Endothelial cell of umbilical vein (primary cell): ENCODE measurements at regions not wholly inside any gene's neighbourhood (a gene's known extent, or its start where the extent isn't known, plus 50 kb on each side); places are given as distances from the start of the nearest gene placed in this dataset.

Experiments
- BruUV-seq: library from RNA; stranded (reverse); fragments of 400-500 nt; replicated peaks from 2 replicates; lab custom pipeline; 2021; lab: Mats Ljungman, UMichigan
- CTCF ChIA-PET: fragments of 300-600, 350-600 bp; sonication (Branson Sonifier 250); formaldehyde crosslinking; loops from one replicate; lab custom pipeline; 2021; ENCODE audit warnings: antibody characterized with exemption, inconsistent platforms; lab: Charles Lee
- POLR2A ChIA-PET: fragments of 300-600, 350-600 bp; sonication (Branson Sonifier 250); formaldehyde crosslinking; loops from one replicate; lab custom pipeline; 2021; ENCODE audit warnings: antibody characterized with exemption, inconsistent platforms; lab: Charles Lee
- DNase-seq: peaks from one replicate; pipeline ENCODE4 v3.0.0-alpha.2; 2011; ENCODE audit warnings: low read depth, low spot score
- FAIRE-seq: peaks from 2 replicates; lab custom pipeline; 2011; peaks lifted over from hg19 to GRCh38; lab: Jason Lieb, UNC
- H2AFZ ChIP-seq: 2 replicates; pipeline ENCODE4 v1.6.0; 2012; ENCODE audit warnings: low read depth, low read length, control low read depth, inconsistent platforms
- H3K27ac ChIP-seq: 2 replicates; pipeline ENCODE4 v1.5.1; 2011; ENCODE audit warnings: low read depth, mild to moderate bottlenecking, control low read depth, low read length, moderate library complexity; ENCODE audit not compliant: insufficient read depth
- H3K27me3 ChIP-seq, 2 experiments: 2 replicates each; pipeline versions ENCODE4 v1.6.0 to v1.6.1; 2011; ENCODE audit warnings: low read length in 2 of 2, mixed read lengths in 1 of 2; ENCODE audit not compliant: control insufficient read depth in 2 of 2, insufficient read depth in 2 of 2
- H3K36me3 ChIP-seq, 2 experiments: 2 replicates in 1 of 2; 3 replicates in 1 of 2; pipeline ENCODE4 v1.5.1; 2011; ENCODE audit warnings: low read length in 2 of 2, mild to moderate bottlenecking in 1 of 2, moderate library complexity in 1 of 2; ENCODE audit not compliant: control insufficient read depth in 2 of 2, insufficient read depth in 2 of 2; ENCODE audit errors: extremely low read depth in 1 of 2
- H3K4me1 ChIP-seq: 3 replicates; pipeline ENCODE4 v1.5.1; 2011; ENCODE audit warnings: mild to moderate bottlenecking, low read length; ENCODE audit not compliant: control insufficient read depth, insufficient read depth; ENCODE audit errors: extremely low read depth
- H3K4me2 ChIP-seq: 2 replicates; pipeline ENCODE4 v1.6.1; 2011; ENCODE audit warnings: low read length, control low read depth, mixed read lengths; ENCODE audit not compliant: insufficient read depth
- H3K4me3 ChIP-seq, 3 experiments: fragments of 200-600 bp in 1 of 3; sonication (generic), shearing (Covaris generic) in 1 of 3; replicated peaks in 1 of 3; 2 replicates each; pipeline ENCODE4 v1.5.1; 2011 to 2016; ENCODE audit warnings: control low read depth in 3 of 3, low read length in 3 of 3, mild to moderate bottlenecking in 2 of 3, inconsistent platforms in 1 of 3, low read depth in 1 of 3, moderate library complexity in 1 of 3; ENCODE audit not compliant: insufficient read depth in 1 of 3
- H3K79me2 ChIP-seq: 2 replicates; pipeline ENCODE4 v1.6.0; 2012; ENCODE audit warnings: low read length, inconsistent platforms; ENCODE audit not compliant: control insufficient read depth, insufficient read depth
- H3K9ac ChIP-seq: replicated peaks from 2 replicates; pipeline ENCODE3; 2011; ENCODE audit warnings: low read length, control low read depth; ENCODE audit not compliant: insufficient read depth; ENCODE audit errors: extremely low read depth
- H3K9me1 ChIP-seq: replicated peaks from 3 replicates; pipeline ENCODE4 v1.6.0; 2011; ENCODE audit warnings: mild to moderate bottlenecking, low read length; ENCODE audit not compliant: control insufficient read depth, insufficient read depth; ENCODE audit errors: extremely low read depth
- H3K9me3 ChIP-seq: replicated peaks from 2 replicates; pipeline ENCODE4 v1.5.1; 2012; ENCODE audit warnings: low read length, inconsistent platforms; ENCODE audit not compliant: control insufficient read depth, insufficient read depth
- H4K20me1 ChIP-seq: replicated peaks from 2 replicates; pipeline ENCODE3; 2011; ENCODE audit warnings: mild to moderate bottlenecking, low read length; ENCODE audit not compliant: control insufficient read depth, insufficient read depth; ENCODE audit errors: extremely low read depth
- EZH2 ChIP-seq: IDR thresholded peaks from 2 replicates; pipeline ENCODE4 v1.6.1; 2012; ENCODE audit warnings: borderline replicate concordance, low read depth, mild to moderate bottlenecking, moderate library complexity, low read length, inconsistent platforms; ENCODE audit not compliant: severe bottlenecking
- FOS ChIP-seq: IDR thresholded peaks from 2 replicates; pipeline ENCODE4 v1.6.1; 2011; ENCODE audit warnings: mild to moderate bottlenecking, low read length, moderate library complexity, borderline replicate concordance; ENCODE audit not compliant: insufficient read depth
- GATA2 ChIP-seq: IDR thresholded peaks from 2 replicates; pipeline ENCODE4 v1.7.0; 2011; ENCODE audit warnings: low read depth, mild to moderate bottlenecking, moderate library complexity, mixed read lengths, low read length; ENCODE audit not compliant: insufficient read length, insufficient read depth
- JUN ChIP-seq: IDR thresholded peaks from 2 replicates; pipeline ENCODE4 v1.6.1; 2011; ENCODE audit warnings: borderline replicate concordance, low read depth; ENCODE audit not compliant: insufficient read length, insufficient read depth
- MYC ChIP-seq: IDR thresholded peaks from one replicate; pipeline ENCODE4 v1.6.1; 2011; ENCODE audit warnings: mild to moderate bottlenecking, low read depth, low read length
- POLR2A ChIP-seq: IDR thresholded peaks from 2 replicates; pipeline ENCODE4 v1.6.1; 2012; ENCODE audit warnings: low read depth, mild to moderate bottlenecking, control low read depth, low read length
- POLR2AphosphoS5 ChIP-seq: IDR thresholded peaks from 2 replicates; pipeline ENCODE4 v1.6.1; 2012; ENCODE audit warnings: low read depth, mild to moderate bottlenecking, control low read depth, low read length, moderate library complexity; ENCODE audit not compliant: insufficient read depth
- dilution Hi-C: fragments of 300-500 bp; cut with MboI; formaldehyde crosslinking; loops from one replicate; pipeline ENCODE4 v1.15.0; 2019; ENCODE audit warnings: low sequenced_read_pairs; ENCODE audit not compliant: extremely low pct_ligation_motif_present
- intact Hi-C: fragments of 100-400 bp; cut with micrococcal nuclease; formaldehyde crosslinking; loops from one replicate; pipeline ENCODE4 v1.10.0; 2022
- TF ChIP-seq, protein P1 (sequence below): IDR thresholded peaks from 2 replicates; pipeline ENCODE4 v1.6.1; 2011; ENCODE audit not compliant: insufficient read depth, insufficient read length
- TF ChIP-seq, protein P2 (sequence below), 2 donors: IDR thresholded peaks; 1 replicate in 1 of 2; 2 replicates in 1 of 2; pipeline ENCODE4 v1.5.1; 2011; ENCODE audit warnings: low read length in 2 of 2, mild to moderate bottlenecking in 2 of 2, moderate library complexity in 2 of 2, control low read depth in 1 of 2, inconsistent platforms in 1 of 2, low read depth in 1 of 2; ENCODE audit not compliant: insufficient read depth in 1 of 2; ENCODE audit errors: extremely low read depth in 1 of 2

DNA sequence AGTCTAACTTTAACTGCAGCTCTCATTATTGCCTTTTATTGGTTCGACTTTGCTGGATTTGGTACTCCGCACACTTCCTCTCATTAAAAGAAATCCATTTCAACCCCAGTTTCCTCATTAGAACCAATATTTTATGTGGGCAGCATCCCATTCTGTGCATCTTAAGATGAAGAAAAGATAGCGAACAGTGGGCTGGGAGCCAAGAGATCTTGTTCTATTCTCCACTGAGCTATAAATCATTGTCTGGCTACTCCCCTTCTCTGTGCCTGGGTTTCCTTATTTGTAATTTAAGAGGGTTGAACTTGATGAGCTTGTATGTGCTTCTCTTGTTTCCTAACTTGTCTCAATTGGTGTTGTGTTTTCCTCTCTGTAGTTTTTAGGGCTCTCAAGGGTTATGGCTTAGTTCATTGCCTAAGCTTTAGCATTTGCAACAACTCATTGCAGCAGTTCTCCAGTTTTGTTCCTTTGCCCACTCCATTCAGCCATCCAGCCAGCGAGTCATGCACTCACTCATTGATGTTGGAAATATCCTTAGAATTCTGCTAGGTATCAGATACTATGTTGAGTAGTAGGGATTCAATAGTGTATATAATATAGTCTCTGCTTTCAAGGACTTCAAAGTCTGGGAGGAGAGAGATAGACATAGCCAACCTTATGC lies 273.3 kb upstream of the TNC start:
- Histone ChIP-seq H2AFZ (no peak overlapping the region), H3K4me3 (no peak overlapping the region), H3K9ac (no peak overlapping the region), H3K79me2 (no peaks in the 10 kb centered on the region), H3K27me3 (no peaks in the 10 kb centered on the region), H3K4me1 (no peaks in the 10 kb centered on the region), H3K36me3 (no peaks in the 10 kb centered on the region), H3K4me2 (no peak overlapping the region), H4K20me1 (no peaks in the 10 kb centered on the region), H3K27ac (no peak overlapping the region), H3K9me3 (no peaks in the 10 kb centered on the region), H3K9me1 (no peaks in the 10 kb centered on the region)
- TF ChIP-seq POLR2A, result no peak
- TF ChIP-seq JUN, result no peak
- TF ChIP-seq, protein P1, sequence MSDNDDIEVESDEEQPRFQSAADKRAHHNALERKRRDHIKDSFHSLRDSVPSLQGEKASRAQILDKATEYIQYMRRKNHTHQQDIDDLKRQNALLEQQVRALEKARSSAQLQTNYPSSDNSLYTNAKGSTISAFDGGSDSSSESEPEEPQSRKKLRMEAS, result no peak
- no peak for TF ChIP-seq EZH2
- no peak for TF ChIP-seq MYC
- TF ChIP-seq GATA2, result no peak
- TF ChIP-seq, protein P2, sequence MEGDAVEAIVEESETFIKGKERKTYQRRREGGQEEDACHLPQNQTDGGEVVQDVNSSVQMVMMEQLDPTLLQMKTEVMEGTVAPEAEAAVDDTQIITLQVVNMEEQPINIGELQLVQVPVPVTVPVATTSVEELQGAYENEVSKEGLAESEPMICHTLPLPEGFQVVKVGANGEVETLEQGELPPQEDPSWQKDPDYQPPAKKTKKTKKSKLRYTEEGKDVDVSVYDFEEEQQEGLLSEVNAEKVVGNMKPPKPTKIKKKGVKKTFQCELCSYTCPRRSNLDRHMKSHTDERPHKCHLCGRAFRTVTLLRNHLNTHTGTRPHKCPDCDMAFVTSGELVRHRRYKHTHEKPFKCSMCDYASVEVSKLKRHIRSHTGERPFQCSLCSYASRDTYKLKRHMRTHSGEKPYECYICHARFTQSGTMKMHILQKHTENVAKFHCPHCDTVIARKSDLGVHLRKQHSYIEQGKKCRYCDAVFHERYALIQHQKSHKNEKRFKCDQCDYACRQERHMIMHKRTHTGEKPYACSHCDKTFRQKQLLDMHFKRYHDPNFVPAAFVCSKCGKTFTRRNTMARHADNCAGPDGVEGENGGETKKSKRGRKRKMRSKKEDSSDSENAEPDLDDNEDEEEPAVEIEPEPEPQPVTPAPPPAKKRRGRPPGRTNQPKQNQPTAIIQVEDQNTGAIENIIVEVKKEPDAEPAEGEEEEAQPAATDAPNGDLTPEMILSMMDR (IDR thresholded peaks at IDR 0.05; ENCODE audit: extremely low read depth in 1 of 2, insufficient read depth in 1 of 2, low read depth in 1 of 2, low read length in 2 of 2), result no peak
- no peak for TF ChIP-seq FOS
- TF ChIP-seq POLR2AphosphoS5, result no peak
- ChIA-PET CTCF (no interaction called here), POLR2A (no interaction called here)
- dilution Hi-C loops, result no loop called here
- DNase-seq, result no peak
- FAIRE-seq, result no peak
- no TSS peak for BruUV-seq
- intact Hi-C loops, result no loop called here
